ENCODE measurements at regions not wholly inside any gene's neighbourhood (a gene's known extent, or its start where the extent isn't known, plus 50 kb on each side); places are given as distances from the start of the nearest gene placed in this dataset.

DNA sequence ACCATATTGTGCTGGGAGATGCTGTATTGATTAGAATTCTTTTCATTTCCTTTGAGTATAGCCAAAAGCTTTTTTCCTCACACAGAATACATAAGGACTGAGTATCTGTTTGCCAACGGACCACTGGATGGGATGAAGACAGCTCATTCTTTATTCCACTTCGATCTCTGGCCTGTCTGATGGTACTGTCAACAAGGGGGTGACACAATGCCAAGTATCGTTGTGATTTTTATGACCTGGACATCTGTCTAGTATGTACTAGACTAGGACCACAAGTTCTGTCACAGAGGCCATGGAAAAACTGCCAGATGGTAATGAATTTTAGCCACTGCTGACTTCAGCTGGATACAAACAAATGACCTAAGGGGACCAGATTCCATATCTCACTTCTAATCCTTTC lies 502.7 kb downstream of the SOX5 start:
- POLR2A ChIA-PET = no interaction called here
- Mint-ChIP-seq H3K4me3 (no peak overlapping the region), H3K9me3 (peaks cover 7% of the 10 kb centered on the region; the same call in 1 of the 2 replicates), H3K4me1 (no peaks in the 10 kb centered on the region), H3K36me3 (no peaks in the 10 kb centered on the region), H3K27ac (no peak overlapping the region), H3K27me3 (ENCODE audit: low read depth) (no peaks in the 10 kb centered on the region)
- DNase-seq (ENCODE audit: low spot score) (no peak), ATAC-seq (no peak)
- CTCF ChIA-PET = no interaction called here
- TF ChIP-seq CREB1 (CRISPR knock-in tag; IDR thresholded peaks at IDR 0.05) = no peak
- TF ChIP-seq SMAD3 (CRISPR knock-in tag; IDR thresholded peaks at IDR 0.05; ENCODE audit: borderline replicate concordance) = no peak
- no peak for TF ChIP-seq MYBL2 (CRISPR knock-in tag; IDR thresholded peaks at IDR 0.05)
- TF ChIP-seq, protein P1, sequence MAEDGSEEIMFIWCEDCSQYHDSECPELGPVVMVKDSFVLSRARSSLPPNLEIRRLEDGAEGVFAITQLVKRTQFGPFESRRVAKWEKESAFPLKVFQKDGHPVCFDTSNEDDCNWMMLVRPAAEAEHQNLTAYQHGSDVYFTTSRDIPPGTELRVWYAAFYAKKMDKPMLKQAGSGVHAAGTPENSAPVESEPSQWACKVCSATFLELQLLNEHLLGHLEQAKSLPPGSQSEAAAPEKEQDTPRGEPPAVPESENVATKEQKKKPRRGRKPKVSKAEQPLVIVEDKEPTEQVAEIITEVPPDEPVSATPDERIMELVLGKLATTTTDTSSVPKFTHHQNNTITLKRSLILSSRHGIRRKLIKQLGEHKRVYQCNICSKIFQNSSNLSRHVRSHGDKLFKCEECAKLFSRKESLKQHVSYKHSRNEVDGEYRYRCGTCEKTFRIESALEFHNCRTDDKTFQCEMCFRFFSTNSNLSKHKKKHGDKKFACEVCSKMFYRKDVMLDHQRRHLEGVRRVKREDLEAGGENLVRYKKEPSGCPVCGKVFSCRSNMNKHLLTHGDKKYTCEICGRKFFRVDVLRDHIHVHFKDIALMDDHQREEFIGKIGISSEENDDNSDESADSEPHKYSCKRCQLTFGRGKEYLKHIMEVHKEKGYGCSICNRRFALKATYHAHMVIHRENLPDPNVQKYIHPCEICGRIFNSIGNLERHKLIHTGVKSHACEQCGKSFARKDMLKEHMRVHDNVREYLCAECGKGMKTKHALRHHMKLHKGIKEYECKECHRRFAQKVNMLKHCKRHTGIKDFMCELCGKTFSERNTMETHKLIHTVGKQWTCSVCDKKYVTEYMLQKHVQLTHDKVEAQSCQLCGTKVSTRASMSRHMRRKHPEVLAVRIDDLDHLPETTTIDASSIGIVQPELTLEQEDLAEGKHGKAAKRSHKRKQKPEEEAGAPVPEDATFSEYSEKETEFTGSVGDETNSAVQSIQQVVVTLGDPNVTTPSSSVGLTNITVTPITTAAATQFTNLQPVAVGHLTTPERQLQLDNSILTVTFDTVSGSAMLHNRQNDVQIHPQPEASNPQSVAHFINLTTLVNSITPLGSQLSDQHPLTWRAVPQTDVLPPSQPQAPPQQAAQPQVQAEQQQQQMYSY (CRISPR knock-in tag; IDR thresholded peaks at IDR 0.05) = no peak
- TF ChIP-seq, protein P2, sequence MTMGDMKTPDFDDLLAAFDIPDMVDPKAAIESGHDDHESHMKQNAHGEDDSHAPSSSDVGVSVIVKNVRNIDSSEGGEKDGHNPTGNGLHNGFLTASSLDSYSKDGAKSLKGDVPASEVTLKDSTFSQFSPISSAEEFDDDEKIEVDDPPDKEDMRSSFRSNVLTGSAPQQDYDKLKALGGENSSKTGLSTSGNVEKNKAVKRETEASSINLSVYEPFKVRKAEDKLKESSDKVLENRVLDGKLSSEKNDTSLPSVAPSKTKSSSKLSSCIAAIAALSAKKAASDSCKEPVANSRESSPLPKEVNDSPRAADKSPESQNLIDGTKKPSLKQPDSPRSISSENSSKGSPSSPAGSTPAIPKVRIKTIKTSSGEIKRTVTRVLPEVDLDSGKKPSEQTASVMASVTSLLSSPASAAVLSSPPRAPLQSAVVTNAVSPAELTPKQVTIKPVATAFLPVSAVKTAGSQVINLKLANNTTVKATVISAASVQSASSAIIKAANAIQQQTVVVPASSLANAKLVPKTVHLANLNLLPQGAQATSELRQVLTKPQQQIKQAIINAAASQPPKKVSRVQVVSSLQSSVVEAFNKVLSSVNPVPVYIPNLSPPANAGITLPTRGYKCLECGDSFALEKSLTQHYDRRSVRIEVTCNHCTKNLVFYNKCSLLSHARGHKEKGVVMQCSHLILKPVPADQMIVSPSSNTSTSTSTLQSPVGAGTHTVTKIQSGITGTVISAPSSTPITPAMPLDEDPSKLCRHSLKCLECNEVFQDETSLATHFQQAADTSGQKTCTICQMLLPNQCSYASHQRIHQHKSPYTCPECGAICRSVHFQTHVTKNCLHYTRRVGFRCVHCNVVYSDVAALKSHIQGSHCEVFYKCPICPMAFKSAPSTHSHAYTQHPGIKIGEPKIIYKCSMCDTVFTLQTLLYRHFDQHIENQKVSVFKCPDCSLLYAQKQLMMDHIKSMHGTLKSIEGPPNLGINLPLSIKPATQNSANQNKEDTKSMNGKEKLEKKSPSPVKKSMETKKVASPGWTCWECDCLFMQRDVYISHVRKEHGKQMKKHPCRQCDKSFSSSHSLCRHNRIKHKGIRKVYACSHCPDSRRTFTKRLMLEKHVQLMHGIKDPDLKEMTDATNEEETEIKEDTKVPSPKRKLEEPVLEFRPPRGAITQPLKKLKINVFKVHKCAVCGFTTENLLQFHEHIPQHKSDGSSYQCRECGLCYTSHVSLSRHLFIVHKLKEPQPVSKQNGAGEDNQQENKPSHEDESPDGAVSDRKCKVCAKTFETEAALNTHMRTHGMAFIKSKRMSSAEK (CRISPR knock-in tag; IDR thresholded peaks at IDR 0.05; ENCODE audit: borderline replicate concordance) = no peak
- TF ChIP-seq ATF1 (CRISPR knock-in tag; IDR thresholded peaks at IDR 0.05) = no peak
- TF ChIP-seq, protein P3, sequence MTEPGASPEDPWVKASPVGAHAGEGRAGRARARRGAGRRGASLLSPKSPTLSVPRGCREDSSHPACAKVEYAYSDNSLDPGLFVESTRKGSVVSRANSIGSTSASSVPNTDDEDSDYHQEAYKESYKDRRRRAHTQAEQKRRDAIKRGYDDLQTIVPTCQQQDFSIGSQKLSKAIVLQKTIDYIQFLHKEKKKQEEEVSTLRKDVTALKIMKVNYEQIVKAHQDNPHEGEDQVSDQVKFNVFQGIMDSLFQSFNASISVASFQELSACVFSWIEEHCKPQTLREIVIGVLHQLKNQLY (CRISPR knock-in tag; IDR thresholded peaks at IDR 0.05) = no peak
- TF ChIP-seq, protein P4, sequence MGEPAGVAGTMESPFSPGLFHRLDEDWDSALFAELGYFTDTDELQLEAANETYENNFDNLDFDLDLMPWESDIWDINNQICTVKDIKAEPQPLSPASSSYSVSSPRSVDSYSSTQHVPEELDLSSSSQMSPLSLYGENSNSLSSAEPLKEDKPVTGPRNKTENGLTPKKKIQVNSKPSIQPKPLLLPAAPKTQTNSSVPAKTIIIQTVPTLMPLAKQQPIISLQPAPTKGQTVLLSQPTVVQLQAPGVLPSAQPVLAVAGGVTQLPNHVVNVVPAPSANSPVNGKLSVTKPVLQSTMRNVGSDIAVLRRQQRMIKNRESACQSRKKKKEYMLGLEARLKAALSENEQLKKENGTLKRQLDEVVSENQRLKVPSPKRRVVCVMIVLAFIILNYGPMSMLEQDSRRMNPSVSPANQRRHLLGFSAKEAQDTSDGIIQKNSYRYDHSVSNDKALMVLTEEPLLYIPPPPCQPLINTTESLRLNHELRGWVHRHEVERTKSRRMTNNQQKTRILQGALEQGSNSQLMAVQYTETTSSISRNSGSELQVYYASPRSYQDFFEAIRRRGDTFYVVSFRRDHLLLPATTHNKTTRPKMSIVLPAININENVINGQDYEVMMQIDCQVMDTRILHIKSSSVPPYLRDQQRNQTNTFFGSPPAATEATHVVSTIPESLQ (CRISPR knock-in tag; IDR thresholded peaks at IDR 0.05) = no peak
- TF ChIP-seq, protein P5, sequence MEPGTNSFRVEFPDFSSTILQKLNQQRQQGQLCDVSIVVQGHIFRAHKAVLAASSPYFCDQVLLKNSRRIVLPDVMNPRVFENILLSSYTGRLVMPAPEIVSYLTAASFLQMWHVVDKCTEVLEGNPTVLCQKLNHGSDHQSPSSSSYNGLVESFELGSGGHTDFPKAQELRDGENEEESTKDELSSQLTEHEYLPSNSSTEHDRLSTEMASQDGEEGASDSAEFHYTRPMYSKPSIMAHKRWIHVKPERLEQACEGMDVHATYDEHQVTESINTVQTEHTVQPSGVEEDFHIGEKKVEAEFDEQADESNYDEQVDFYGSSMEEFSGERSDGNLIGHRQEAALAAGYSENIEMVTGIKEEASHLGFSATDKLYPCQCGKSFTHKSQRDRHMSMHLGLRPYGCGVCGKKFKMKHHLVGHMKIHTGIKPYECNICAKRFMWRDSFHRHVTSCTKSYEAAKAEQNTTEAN (CRISPR knock-in tag; IDR thresholded peaks at IDR 0.05) = no peak
- TF ChIP-seq HMGA2 (CRISPR knock-in tag; IDR thresholded peaks at IDR 0.05) = no peak
- no peak for TF ChIP-seq TCF7 (CRISPR knock-in tag; IDR thresholded peaks at IDR 0.05; ENCODE audit: low read depth)

DNA sequence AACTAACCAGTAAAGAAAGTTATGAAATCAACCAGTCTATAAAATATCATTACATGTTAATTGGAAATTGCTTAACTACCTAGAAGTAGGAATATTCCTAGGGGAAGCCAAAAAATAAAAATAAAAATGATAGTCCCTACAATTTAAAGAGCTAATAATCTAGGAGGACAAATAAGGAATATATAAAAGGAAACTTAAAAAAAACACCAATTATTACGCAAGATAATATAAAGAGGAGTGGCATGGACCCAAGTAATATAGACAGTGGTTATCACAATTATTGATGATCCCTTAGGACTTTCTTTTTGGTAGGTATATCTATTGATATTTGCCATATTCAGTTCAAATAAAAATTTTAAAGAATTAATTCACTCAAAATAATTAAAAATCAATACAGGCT lies 498.7 kb downstream of the SOX5 start:
- ChIA-PET POLR2A (no interaction called here), CTCF (no interaction called here)
- H3K36me3 Mint-ChIP-seq = no peaks in the 10 kb centered on the region
- ATAC-seq (no peak), DNase-seq (ENCODE audit: low spot score) (no peak)
- H3K4me3 Mint-ChIP-seq = no peak overlapping the region
- H3K27me3 Mint-ChIP-seq (ENCODE audit: low read depth) = no peaks in the 10 kb centered on the region
- H3K9me3 Mint-ChIP-seq = peaks cover 14% of the 10 kb centered on the region
- no peak overlapping the region for H3K27ac Mint-ChIP-seq
- H3K4me1 Mint-ChIP-seq = no peaks in the 10 kb centered on the region
- no peak for TF ChIP-seq GABPB1 (CRISPR knock-in tag; IDR thresholded peaks at IDR 0.05)
- TF ChIP-seq, protein P6, sequence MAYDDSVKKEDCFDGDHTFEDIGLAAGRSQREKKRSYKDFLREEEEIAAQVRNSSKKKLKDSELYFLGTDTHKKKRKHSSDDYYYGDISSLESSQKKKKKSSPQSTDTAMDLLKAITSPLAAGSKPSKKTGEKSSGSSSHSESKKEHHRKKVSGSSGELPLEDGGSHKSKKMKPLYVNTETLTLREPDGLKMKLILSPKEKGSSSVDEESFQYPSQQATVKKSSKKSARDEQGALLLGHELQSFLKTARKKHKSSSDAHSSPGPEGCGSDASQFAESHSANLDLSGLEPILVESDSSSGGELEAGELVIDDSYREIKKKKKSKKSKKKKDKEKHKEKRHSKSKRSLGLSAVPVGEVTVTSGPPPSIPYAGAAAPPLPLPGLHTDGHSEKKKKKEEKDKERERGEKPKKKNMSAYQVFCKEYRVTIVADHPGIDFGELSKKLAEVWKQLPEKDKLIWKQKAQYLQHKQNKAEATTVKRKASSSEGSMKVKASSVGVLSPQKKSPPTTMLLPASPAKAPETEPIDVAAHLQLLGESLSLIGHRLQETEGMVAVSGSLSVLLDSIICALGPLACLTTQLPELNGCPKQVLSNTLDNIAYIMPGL (CRISPR knock-in tag; IDR thresholded peaks at IDR 0.05) = no peak
- no peak for TF ChIP-seq ZNF416 (CRISPR knock-in tag; IDR thresholded peaks at IDR 0.05)
- TF ChIP-seq, protein P5 (CRISPR knock-in tag; IDR thresholded peaks at IDR 0.05) = no peak
- TF ChIP-seq, protein P7, sequence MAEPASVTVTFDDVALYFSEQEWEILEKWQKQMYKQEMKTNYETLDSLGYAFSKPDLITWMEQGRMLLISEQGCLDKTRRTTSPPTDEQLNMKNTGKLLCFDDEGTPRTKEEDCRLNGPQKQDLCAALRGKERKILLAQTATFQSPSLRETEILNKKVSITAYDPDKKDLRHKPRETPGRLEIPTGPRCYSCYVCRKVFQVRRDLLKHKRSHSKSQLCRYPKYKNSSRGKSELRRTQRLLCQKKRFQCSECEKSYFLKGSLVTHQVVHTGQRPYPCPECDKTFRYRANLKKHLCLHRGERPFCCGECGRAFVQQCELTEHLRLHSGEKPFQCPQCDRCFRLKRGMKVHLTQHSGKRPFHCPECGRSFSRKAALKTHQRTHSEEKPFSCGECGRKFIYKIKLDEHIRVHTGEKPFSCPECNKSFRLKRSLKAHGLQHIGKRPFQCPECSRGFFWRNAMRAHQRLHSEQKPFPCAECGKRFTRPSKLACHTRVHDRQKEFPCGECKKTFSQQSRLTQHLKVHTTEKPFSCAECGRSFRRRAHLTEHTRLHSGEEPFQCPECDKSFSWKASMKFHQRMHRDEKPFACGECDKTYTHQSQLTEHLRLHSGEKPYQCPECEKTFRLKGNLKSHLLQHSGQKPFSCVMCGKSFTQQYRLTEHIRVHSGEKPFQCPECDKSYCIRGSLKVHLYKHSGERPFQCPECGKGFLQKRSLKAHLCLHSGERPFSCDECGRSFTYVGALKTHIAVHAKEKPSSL (CRISPR knock-in tag; conservative IDR thresholded peaks at IDR 0.05) = no peak
- TF ChIP-seq, protein P8, sequence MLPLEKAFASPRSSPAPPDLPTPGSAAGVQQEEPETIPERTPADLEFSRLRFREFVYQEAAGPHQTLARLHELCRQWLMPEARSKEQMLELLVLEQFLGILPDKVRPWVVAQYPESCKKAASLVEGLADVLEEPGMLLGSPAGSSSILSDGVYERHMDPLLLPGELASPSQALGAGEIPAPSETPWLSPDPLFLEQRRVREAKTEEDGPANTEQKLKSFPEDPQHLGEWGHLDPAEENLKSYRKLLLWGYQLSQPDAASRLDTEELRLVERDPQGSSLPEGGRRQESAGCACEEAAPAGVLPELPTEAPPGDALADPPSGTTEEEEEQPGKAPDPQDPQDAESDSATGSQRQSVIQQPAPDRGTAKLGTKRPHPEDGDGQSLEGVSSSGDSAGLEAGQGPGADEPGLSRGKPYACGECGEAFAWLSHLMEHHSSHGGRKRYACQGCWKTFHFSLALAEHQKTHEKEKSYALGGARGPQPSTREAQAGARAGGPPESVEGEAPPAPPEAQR (CRISPR knock-in tag; IDR thresholded peaks at IDR 0.05) = no peak
